Amniotic epithelial cell (primary cell): ENCODE measurements at regions not wholly inside any gene's neighbourhood (a gene's known extent, or its start where the extent isn't known, plus 50 kb on each side); places are given as distances from the start of the nearest gene placed in this dataset.

Source experiments
- DNase-seq: peaks from one replicate; pipeline ENCODE4 v3.0.0-alpha.2; 2010; ENCODE audit warnings: low read depth

DNA sequence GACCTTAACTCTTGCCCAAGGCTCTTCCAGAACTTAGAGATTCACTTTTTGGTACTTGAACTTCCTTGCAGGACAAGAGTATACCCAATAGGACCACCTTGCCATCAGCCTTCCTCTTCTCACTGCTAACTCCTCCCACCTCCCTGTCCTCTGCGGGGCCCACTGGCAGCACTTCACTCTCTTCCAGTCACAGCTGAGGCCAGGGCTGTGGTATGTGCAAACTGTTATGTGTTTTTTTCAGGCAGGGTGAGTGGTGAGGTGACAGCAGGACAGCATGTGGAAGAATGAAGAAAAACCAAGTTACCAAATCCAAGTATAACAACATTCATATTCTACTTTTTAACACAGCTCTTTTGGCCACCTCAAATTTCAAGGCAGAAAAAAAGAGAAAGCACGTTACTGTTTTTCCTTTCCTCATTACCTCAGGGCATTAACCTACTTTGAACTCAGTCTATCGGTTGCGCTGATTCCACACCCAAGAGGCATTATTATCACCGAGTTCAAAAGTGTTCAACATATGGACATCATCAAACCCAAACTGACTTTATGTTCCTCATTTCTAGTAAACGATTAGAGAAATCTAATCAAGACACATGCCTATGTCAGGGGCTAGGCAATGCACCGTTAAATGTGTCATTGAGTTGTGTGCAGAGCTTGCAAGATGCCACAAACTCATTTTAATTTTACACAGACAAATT lies 605.2 kb upstream of the SYT4 start:
- no peak for DNase-seq

DNA sequence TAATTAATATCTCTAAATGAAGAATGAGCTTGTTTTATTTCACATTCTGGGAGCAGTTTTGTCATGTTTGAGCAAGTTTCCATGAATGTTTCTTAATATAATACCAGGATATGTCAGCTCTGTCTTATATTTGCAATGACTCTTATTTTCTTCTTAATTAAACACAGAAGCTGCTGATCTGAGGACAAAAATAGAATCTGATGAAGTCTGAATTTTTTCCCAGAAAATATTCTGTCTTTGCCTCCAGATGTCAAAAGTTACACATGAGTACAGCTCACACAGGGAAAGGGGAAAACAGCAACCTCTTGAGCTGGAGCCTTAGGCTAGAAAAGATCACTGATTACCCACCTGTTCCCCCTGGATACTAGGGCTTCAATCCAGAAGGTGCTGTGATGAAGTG lies 606.6 kb upstream of the SYT4 start:
- no peak for DNase-seq

- no peak for DNase-seq
Observed at GRCh38 chr18:43886341-43886740, 609.1 kb upstream of the SYT4 start.

- no peak for DNase-seq
Observed at GRCh38 chr18:43887491-43887890, 610.2 kb upstream of the SYT4 start.

- peak; percentile 64 for DNase-seq
Observed at GRCh38 chr18:43888598-43888997, 611.3 kb upstream of the SYT4 start.

DNA sequence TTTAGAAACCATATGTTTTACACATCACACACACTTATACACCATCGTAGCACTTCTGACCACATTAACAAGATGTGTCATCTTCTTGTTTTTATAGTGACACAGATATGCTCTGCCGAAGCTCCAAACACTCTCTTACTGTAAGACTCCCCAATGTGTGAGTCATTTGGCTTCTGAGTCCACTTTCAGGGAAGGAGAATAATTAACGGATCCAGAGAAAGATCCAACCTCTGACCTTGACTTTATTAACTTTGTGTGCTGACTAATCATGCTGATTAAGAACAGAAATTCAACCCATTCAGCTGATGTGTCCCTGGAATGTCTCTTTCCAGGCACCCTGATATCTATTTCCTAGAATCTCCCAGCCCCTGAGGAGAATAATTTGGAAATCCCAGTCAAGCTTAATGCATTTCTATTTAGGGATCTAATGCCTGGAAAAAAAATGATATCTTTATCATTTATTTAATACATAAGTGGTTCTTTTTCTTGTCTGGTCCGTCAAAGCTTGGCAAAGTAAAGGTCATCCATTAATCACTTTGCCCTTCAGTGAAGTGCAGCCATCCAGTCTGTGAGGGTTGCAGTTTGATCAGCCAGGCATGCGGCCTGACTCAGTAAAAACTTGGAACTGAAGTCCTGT lies 615.8 kb upstream of the SYT4 start:
- peak; percentile 77 for DNase-seq

GRCh38 chr18:43904209-43904837 lies 627.0 kb upstream of the SYT4 start:
- DNase-seq, result no peak

GRCh38 chr18:43914018-43914417 lies 636.7 kb upstream of the SYT4 start:
- DNase-seq, result no peak

- DNase-seq, result no peak
Observed at GRCh38 chr18:43916984-43917383, 639.7 kb upstream of the SYT4 start.

DNA sequence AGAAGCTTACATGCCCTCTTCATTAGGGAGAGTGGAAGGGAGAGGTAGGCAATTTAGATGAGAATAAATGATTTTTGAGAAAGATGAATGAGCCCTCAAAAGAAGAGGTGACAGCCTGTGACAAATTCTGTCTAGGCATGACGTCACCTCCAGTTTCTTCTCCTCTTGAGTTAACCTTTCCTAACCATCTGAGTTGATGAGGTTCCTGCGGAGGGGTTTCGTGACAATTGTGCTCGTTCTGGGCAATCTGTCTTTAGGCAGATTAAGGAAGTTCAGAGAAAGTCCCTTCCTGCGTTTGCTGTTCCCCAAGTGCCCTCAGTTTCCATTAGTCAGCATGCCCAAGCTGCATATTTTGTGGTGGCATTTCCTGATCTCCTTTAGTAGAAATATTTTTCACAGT lies 640.2 kb upstream of the SYT4 start:
- no peak for DNase-seq

DNA sequence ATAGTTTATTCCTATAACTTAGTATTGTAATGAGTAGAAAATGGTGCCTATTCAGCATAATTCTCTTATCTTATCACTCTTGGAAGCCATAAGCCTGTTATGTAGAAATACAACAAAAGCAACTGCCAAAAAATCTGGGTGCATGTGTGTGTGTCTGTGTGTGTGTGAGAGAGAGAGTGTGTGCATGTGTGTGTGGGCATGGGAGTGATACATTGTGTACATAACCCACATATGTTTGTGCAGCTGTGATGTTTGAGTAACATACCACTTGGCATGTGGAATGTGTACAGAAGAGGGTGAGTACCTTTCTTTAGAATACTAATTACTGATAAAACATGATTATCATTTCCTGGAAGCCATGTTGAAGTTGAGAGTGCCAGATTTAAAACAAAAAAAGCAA lies 642.3 kb upstream of the SYT4 start:
- peak; percentile 30 for DNase-seq

GRCh38 chr18:43931439-43931838 lies 654.1 kb upstream of the SYT4 start:
- DNase-seq, result no peak

- DNase-seq, result no peak
Observed at GRCh38 chr18:43932140-43932539, 654.9 kb upstream of the SYT4 start.

DNA sequence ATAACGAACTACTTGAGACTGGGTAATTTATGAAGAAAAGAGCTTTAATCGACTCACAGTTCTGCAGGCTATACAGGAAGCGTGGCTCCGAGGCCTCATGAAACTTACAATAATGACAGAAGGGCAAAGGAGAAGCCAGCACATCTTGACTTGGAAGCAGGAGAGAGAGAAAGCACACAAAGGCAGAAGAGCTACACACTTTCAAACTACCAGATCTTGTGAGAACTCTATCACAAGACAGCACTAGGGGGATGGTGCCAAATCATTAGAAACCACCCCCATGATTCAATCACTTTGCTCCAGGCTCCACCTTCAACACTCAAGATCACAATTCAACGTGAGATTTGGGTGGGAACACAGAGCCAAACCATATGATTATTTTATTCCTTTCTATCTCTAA lies 655.9 kb upstream of the SYT4 start:
- no peak for DNase-seq

DNA sequence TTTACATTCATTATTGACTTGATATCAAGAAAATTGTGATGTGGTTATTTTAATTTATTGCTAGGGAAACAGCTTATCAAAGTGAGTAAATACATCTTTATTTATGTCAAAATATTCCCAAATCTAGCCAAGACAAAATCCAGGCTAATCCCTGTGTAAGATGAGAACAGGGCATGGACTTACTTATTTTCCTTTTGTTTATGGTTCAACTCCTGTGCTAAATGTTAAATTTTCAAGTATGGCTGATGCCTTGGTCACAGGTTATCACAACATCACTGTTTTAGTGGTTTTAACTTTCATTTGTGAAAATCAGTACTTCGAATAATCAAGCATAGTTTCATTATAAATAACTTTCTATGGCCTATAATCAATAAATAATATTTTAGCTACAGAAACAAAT lies 657.0 kb upstream of the SYT4 start:
- DNase-seq, result no peak

DNA sequence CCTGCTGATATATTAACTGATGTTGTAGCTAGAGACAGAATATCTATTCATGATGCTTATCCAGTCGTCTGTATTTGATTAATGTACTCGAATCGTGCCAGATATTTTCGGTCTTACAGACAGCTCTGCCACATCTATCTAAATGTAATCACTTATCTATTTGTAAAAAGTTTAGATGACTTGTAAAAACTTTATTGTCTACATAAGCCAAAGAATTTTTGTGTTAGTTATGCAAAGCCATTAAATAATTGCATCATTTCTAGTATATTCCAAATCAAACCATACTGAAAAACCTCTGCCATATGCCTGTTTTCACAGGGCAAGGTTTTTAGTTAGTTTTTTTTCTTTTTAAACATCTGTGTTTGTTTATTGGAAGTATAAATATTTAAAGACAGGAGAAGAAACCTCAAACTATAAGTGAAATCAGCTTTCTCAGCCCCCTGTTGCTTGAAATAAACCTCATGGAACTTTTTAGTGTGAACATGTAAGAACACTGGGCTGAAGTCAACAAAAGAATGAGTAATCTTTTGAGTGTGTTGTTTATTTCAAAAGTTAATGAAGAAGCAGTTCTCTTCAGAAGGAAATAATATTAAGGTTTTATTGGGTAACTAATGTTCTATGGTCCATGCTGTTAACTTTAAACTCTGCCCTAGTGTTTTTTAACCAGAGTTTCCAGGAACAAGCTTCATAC lies 657.6 kb upstream of the SYT4 start:
- peak; percentile 25 for DNase-seq

DNA sequence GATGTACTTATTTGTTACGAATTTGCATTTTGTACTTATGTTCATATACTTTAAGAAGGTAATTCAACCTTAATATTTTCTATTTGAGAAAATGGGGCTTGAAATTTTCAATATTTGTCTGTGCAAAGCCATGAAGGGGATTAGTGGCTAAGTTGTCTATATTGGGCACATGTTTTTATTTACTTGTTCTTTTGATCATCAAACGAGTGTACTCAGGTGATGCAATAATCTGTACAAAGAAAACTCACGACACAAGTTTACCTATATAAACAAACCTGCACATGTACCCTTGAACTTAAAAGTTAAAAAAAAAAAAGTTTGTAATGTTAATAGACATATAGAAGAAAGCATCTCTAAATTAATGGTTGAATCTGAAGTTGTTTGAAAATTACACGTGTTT lies 658.9 kb upstream of the SYT4 start:
- DNase-seq, result no peak

GRCh38 chr18:43949291-43949690 lies 672.0 kb upstream of the SYT4 start:
- DNase-seq, result no peak

DNA sequence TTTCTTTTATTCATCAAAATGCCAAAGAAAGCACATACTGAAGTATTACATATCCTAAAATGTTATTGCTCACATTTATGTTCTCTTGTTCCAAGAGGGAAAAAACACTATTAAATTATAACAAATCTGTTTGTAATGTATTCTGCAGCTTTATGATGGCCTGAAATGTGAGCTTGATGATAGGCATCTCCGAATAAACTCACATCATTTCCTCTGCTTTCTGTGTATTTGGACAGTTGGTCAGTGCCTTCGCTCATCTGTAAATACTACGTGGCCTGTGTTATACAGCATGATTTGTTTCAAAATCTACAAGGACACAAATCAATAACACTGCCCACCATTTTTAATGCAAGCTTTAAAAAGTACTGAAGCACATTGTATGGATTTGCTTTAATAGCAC lies 672.8 kb upstream of the SYT4 start:
- DNase-seq, result no peak

- no peak for DNase-seq
Observed at GRCh38 chr18:43952398-43952797, 675.1 kb upstream of the SYT4 start.

GRCh38 chr18:43961722-43962121 lies 684.4 kb upstream of the SYT4 start:
- no peak for DNase-seq

DNA sequence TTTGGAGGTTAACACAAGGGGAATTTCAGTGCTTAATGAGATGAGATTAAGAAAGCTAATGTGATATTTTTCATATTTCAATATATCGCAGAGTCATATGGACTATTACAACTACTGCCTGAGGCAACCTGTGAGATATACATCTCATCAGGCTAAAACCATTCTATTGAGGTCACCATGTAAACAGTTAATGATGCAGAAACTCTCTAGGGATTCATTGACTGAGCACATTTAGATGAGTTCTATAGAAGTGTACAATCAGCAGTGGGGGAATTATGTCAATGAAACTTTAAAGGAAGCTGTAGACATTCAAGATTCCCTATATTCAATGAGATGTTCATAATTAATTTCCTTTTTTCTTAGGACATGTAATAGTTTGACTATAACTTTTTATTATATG lies 687.4 kb upstream of the SYT4 start:
- no peak for DNase-seq

DNA sequence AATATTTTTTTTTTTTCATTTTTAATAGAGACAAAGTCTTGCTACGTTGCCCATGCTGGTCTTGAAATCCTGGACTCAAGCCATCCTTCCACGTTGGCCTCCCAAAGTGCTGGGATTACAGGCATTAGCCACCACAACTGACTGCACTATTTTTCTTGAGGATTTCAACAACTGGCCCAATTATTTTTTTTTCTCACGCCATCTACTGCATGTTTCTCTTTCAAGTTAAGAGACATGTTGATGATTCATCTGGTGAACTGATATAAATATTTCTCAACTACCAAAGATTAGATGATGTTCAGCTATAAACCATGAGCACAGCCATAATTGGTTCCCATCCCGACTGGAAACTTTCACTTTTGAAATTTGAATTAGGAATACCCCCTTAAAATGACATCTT lies 688.4 kb upstream of the SYT4 start:
- peak; percentile 82 for DNase-seq
